ENCODE measurements at regions not wholly inside any gene's neighbourhood (a gene's known extent, or its start where the extent isn't known, plus 50 kb on each side); places are given as distances from the start of the nearest gene placed in this dataset.

- TF ChIP-seq, protein P1, sequence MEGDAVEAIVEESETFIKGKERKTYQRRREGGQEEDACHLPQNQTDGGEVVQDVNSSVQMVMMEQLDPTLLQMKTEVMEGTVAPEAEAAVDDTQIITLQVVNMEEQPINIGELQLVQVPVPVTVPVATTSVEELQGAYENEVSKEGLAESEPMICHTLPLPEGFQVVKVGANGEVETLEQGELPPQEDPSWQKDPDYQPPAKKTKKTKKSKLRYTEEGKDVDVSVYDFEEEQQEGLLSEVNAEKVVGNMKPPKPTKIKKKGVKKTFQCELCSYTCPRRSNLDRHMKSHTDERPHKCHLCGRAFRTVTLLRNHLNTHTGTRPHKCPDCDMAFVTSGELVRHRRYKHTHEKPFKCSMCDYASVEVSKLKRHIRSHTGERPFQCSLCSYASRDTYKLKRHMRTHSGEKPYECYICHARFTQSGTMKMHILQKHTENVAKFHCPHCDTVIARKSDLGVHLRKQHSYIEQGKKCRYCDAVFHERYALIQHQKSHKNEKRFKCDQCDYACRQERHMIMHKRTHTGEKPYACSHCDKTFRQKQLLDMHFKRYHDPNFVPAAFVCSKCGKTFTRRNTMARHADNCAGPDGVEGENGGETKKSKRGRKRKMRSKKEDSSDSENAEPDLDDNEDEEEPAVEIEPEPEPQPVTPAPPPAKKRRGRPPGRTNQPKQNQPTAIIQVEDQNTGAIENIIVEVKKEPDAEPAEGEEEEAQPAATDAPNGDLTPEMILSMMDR (conservative IDR thresholded peaks at IDR 0.05 in 1 of 2, IDR thresholded peaks at IDR 0.05 in 1 of 2; ENCODE audit: extremely low read depth in 1 of 2, insufficient read depth in 1 of 2, low read depth in 1 of 2, low read length in 2 of 2), result no peak
- no peak for TF ChIP-seq EZH2 (IDR thresholded peaks at IDR 0.05; ENCODE audit: borderline replicate concordance, low read length)
Measured at GRCh38 chr1:229859026-229859425, 208.0 kb upstream of the GALNT2 start.
